HG02970 (cell line): ENCODE measurements at regions not wholly inside any gene's neighbourhood (a gene's known extent, or its start where the extent isn't known, plus 50 kb on each side); places are given as distances from the start of the nearest gene placed in this dataset.

Experiments
- ATAC-seq: cut with Tn5 transposase; IDR thresholded peaks from one replicate; pipeline ENCODE4 v1.9.1; 2021; ENCODE audit warnings: mild to moderate bottlenecking, moderate library complexity, moderate number of reproducible peaks; ENCODE audit not compliant: unreplicated experiment, low FRiP score

DNA sequence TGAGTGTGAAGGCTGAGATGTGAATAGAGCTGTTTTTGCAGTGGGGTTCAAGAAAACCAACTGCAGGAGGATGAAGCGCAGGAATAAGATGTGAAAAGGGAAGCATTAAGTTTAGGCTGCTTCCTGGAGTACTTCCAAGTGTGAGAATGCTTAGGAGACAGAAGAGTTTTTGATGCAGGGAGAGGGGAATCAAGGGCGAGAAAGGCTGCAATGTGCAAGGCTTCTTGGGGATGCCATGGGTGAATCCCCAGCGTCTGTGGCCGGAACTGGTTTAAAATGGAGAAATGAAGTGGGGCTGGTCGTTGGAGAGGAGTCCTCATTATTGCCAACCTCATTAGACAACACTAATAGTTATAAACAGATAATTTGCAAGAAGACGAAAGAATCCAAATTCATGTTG is 764.9 kb downstream of the LIG4 start:
- ATAC-seq, result no peak

DNA sequence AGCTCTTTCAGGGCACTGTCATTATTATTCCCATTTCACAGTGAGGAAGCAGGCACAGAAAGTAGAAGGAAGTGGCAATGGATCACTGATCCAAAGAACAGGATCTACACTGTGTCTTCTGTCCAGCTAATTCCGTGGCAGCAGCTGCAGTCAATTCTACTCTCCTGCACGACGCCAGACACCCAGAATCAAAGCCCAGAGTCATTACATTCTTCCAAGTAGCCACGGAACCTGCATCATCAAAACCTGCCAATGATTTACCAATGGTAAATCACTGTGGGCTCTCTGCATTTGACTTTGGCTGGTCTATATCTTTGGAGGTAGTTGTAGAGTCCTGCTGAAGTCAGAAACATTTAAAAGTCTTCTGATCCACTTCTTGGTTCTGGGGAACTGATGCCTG is 767.7 kb downstream of the LIG4 start:
- ATAC-seq, result no peak

- no peak for ATAC-seq
Measured at GRCh38 chr13:107441279-107441678, 774.1 kb downstream of the LIG4 start.

GRCh38 chr13:107438251-107438650 is 777.1 kb downstream of the LIG4 start:
- no peak for ATAC-seq

DNA sequence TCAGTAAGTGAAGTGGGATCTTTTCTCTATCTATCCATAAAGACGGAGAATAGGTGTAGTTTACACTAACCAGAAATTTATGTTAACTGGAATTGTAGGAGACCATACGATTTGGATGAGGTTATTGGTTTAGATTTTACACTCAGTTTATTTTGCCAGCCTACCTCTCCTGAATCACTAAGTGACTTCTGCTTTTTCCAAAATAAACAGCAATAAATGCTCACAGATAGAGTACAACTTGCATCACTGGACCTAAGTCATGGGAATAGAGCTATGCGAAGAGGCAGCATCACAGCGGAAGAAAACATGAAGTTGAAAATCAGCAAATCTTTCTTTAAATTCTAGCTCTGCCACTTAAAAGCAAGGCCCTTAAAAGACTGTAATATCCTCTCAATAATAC is 781.0 kb downstream of the LIG4 start:
- no peak for ATAC-seq

DNA sequence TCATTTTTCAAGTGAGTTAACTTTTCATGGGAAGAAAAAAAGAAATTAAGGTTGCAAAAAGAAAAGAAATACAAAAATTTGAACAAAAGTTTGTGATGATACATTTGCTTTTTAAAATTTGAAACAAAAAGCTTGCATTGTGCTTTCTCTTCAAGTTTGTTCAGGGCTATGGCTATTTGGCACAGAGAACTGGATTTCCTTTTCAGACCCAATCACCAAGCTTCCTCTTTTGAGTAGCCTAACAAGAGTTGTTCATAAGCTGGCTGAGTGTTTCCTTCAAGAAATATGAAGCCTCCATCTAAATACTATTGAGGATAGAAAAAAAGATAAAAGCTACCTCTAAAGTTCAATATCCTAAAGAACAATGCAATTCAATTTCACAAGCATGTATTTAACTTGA is 787.8 kb downstream of the LIG4 start:
- ATAC-seq, result no peak

- ATAC-seq, result no peak
Measured at GRCh38 chr13:107422421-107422820, 792.9 kb downstream of the LIG4 start.

DNA sequence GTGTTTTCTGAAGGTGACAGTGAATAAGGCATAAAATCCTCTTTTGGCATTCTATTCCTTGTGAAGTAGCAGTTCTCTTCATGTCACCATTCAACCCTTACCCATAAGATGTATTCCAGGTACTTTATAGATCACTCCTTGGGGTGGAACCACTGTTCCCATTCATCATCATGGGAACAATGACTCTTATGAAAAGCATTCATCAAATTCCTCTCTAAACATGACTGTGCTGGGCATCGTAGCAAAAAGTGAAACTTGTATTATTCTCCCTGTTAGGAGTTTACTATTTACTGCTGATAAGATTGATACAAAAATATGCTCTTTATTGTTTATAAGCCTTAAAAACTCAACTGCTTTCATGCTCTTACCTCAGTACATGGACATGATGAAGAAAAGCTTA is 793.4 kb downstream of the LIG4 start:
- no peak for ATAC-seq

- no peak for ATAC-seq
Measured at GRCh38 chr13:107421028-107421427, 794.3 kb downstream of the LIG4 start.

DNA sequence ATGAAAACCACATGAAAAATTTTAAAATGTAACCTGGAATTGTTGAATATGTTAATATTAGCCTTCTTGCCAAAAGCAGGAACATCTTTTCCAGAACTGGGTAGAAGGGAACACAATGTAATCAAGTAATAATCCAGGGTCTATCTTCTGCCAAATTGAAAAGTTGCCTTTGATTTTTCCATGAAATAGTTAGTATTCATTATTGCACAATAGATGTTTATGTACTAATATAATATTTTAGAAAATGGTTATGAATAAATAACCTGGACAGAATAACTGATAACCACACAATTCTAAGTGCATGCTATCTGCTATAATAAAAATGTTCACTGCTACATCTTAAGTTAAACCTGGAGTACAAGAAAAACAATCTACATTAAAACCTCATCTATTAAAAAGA is 802.3 kb downstream of the LIG4 start:
- no peak for ATAC-seq

DNA sequence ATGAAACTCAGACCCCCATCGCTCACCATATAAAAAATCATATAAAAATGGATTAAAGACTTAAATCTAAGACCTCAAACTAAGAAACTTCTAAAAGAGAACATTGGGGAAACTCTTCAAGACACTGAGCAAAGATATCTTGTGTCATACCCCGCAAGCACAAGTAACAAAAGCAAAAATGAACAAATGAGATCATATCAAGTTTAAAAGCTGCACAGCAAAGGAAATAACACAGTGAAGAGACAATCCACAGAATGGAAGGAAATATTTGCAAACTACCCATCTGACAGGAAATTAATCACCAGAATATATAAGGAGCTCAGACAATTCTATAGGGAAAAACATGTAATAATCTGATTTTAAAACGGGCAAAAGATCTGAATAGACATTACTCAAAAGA is 808.3 kb downstream of the LIG4 start:
- ATAC-seq, result no peak

- ATAC-seq, result no peak
Measured at GRCh38 chr13:107395927-107396662, 819.2 kb downstream of the LIG4 start.

GRCh38 chr13:107392205-107392604 is 823.1 kb downstream of the LIG4 start:
- ATAC-seq, result no peak

DNA sequence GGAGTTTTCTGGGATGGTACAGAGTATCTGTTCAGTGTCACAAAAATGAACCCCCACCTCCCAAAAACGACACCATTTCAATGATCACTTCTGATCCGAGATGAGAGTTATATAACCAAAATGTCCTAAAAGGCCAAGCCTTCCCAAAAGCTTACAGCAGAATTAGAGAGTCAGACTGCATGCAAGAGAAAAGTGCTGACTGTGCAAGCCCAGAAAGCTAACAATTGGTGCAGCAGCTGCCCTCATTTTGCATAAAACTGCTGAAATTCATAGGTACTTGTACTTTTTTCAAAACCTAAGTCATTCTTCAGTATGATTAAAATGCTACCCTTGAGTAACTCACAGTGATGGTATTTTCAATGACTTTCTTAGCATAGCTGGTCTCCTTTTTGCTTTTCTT is 819.6 kb upstream of the ARGLU1 start:
- no peak for ATAC-seq

- ATAC-seq, result no peak
Measured at GRCh38 chr13:107379407-107380155, 811.6 kb upstream of the ARGLU1 start.

DNA sequence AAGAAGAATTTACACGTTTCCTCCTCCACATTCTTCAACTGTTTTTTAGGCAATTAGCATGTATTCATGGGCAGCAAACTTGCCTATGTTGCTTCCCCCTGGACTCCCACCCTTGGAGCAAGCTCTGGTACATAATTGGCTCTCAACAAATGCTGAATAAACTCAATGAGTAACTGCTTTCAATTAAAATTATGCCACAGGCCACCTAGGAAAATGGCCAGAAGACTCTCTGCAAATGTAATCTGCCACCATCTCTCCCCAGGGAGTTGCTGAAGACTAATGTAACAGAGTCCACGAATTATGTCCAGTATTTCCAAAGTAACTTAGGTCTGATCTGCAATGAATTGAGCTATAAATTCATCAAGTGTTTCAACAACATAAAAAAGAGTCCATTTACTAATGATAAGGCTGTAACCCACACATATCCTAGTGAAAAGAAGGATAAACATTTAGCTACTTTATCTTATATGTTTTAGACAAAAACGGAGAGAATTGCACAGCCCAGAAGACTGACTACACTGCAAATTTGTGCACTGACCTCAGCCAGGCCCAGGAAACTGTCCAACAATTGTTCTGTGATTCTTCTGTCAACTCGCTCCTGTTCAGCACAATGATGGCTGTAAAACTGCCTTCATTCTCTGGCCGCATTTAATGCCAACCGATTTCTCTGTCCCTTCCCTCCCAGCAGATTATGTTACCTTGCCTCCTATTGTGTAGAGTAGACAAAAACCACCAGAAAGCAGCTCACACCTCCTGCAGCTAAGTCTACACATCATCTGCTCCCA is 808.6 kb upstream of the ARGLU1 start:
- no peak for ATAC-seq

DNA sequence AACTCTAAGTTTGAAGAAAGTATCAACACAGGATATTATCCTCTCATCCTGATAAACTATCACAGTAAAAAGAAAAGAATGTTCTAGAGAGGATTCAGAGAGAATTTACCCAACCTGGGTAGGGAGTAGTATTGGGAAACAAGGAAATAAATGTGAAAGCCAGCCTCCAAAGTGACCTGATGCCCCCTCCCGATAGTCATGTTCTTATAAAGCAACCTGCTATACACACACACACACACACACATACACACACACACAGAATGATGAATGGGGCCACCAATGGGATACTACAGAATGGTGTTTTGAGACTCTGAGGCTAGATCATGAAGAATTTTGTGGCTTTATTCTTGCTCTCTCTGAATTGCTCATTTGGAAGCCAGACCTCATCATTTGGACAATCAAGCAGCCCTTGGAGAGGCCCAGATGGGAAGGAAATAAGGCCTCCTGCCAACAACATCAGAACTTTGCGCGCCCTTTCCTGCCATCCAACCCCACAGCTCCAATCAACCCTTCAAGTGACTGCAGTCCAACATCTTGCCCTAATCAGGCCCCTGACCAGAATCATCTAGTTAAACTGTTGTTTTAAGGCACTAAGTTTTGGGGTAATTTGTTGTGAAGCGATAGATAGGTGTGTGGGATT is 807.9 kb upstream of the ARGLU1 start:
- no peak for ATAC-seq

GRCh38 chr13:107374038-107374437 is 806.1 kb upstream of the ARGLU1 start:
- ATAC-seq, result no peak

DNA sequence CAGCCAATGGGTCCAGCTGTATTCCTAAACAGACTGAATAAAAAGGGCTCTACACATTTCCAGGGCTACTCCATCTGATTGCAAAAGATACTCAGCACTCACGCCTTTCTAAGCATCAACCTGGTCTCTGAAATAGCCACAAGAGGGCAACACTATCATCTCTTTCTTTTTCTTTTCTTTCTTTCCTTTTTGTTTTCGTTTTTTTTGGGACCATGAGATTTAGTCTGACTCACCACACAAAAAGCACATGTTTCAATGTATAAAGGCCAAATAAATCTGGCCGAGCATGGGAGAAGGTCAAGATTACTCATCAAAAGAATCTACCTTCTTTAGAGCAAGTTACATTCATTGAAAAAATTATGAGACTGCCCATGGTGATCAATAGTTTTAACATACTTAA is 805.6 kb upstream of the ARGLU1 start:
- no peak for ATAC-seq

DNA sequence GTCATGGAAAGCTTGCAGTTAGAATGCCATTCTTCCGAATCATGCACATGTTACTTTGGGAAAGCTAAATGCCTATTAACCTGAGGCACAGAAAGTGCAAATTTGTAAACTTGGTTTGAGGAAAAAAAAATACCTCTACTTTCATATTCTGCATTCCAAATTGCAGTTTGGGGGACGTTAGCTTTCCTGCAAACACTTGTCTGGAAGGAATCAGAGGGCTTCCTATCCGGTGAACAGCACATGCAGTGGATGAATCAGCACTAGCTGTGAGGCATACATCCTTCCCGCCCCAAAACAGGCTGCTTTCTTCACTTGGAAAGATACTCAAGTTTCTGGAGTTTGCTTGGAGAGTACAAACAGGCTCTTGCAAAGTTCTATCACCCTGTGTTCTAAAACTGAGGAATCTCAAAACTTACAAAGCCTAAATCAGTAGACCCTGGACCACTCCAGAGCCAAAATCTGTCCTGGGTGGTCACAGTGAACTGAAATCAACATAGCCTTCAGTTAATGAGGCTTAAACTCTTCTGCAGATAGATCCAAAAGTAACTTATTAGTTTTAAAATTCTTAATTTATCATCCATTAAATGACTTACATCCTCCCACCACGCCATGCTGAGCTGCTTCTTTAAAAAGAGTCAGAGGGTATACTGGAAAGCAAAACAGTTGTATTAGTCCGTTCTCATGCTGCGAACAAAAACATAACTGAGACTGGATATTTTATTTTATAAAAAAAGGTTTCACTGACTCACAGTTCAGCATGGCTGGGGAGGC is 802.3 kb upstream of the ARGLU1 start:
- no peak for ATAC-seq
